OCI-LY3 (cell line): ENCODE measurements at regions not wholly inside any gene's neighbourhood (a gene's known extent, or its start where the extent isn't known, plus 50 kb on each side); places are given as distances from the start of the nearest gene placed in this dataset.

ENCODE experiments used
- EZH2phosphoT487 ChIP-seq: fragments of 200-600 bp; shearing (Covaris generic); IDR thresholded peaks from 2 replicates; pipeline ENCODE4 v1.6.1; 2018; ENCODE audit warnings: antibody characterized with exemption, mixed run types, low read depth
- TF ChIP-seq, protein P1 (sequence below): fragments of 200-600, 300-600 bp; sonication (generic); IDR thresholded peaks from 2 replicates; pipeline ENCODE4 v1.5.1; 2014; ENCODE audit warnings: antibody characterized with exemption, low read length, low read depth

DNA sequence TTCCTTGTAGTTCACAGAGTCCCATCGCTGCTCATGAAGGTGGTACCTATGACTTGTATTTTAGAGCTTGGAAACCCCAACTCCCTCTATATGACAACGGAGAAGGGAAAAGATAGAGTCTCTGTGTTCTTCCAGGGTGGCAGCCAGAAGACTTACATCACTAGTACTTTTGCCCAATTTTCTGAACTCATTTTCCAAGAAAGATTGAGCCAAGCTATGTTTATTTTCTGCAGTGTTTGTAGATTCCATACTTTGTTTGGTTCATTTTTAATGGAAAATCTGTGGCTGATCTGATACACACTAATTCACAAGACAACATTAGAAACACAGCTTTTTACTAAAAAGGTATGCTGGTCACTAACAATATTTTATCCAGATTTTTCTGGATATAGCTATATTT is 60.2 kb upstream of the ATP5MC3 start:
- TF ChIP-seq, protein P1, sequence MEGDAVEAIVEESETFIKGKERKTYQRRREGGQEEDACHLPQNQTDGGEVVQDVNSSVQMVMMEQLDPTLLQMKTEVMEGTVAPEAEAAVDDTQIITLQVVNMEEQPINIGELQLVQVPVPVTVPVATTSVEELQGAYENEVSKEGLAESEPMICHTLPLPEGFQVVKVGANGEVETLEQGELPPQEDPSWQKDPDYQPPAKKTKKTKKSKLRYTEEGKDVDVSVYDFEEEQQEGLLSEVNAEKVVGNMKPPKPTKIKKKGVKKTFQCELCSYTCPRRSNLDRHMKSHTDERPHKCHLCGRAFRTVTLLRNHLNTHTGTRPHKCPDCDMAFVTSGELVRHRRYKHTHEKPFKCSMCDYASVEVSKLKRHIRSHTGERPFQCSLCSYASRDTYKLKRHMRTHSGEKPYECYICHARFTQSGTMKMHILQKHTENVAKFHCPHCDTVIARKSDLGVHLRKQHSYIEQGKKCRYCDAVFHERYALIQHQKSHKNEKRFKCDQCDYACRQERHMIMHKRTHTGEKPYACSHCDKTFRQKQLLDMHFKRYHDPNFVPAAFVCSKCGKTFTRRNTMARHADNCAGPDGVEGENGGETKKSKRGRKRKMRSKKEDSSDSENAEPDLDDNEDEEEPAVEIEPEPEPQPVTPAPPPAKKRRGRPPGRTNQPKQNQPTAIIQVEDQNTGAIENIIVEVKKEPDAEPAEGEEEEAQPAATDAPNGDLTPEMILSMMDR, result no peak
- TF ChIP-seq EZH2phosphoT487, result no peak
